GM10248 (cell line): ENCODE measurements at regions not wholly inside any gene's neighbourhood (a gene's known extent, or its start where the extent isn't known, plus 50 kb on each side); places are given as distances from the start of the nearest gene placed in this dataset.

Experiments used
- CTCF ChIA-PET: fragments of 300-600 bp; sonication (Branson Sonifier 250); formaldehyde crosslinking; extraction: SDS; loops from one replicate; lab custom pipeline; 2021; ENCODE audit warnings: antibody characterized with exemption; lab: Yijun Ruan, JAX
- POLR2A ChIA-PET: fragments of 350-650 bp; sonication (Branson Sonifier 250); formaldehyde crosslinking; extraction: SDS; loops from one replicate; lab custom pipeline; 2020; ENCODE audit warnings: antibody characterized with exemption; lab: Yijun Ruan, JAX
- DNase-seq: peaks from one replicate; pipeline ENCODE4 v3.0.0; 2012; ENCODE audit errors: extremely low spot score
- CTCF ChIP-seq: IDR thresholded peaks from 2 replicates; pipeline ENCODE4 v1.5.1; 2012; ENCODE audit warnings: mild to moderate bottlenecking, low read depth; ENCODE audit errors: extremely low read depth, missing control alignments, control extremely low read depth

DNA sequence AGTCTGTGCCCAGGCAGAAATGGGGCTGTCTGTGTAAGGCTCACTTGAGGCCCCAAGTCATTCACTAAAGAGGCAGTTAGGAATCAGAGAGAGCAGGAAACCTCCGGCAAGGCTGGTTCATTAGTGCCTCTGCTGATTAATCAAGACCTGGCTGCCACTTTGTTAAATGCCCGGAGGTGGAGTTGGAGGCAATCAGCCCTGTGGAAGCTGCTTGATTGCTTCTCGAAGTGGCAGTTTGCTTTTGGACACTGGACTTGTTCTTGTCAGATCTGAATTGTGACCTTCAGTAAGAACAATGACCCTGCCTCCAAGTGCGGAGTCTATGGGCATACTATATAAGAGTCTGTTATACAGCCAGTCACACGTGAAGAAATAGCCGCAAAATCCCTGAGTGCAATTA lies 183.9 kb upstream of the LINC00305 start:
- POLR2A ChIA-PET: no interaction called here
- CTCF ChIA-PET: interaction anchor here (1.9 kb wide), 1 partner anchor 9 kb away, joined by 8 read pairs; no protein-coding TSS in a partner anchor
- TF ChIP-seq CTCF: no peak
- no peak for DNase-seq

GRCh38 chr18:64331419-64331818 lies 182.5 kb upstream of the LINC00305 start:
- POLR2A ChIA-PET: no interaction called here
- TF ChIP-seq CTCF: no peak
- no peak for DNase-seq
- CTCF ChIA-PET: interaction anchor here (0.8 to 1.9 kb wide), 5 partner anchors 8 to 23 kb away, joined by 3 to 8 read pairs (median 3); no protein-coding TSS in a partner anchor

GRCh38 chr18:64330931-64331330 lies 182.0 kb upstream of the LINC00305 start:
- ChIA-PET CTCF (interaction anchor here (0.7 to 1.4 kb wide), 5 partner anchors 9 to 211 kb away, joined by 3 read pairs; no protein-coding TSS in a partner anchor), POLR2A (no interaction called here)
- no peak for TF ChIP-seq CTCF
- no peak for DNase-seq

DNA sequence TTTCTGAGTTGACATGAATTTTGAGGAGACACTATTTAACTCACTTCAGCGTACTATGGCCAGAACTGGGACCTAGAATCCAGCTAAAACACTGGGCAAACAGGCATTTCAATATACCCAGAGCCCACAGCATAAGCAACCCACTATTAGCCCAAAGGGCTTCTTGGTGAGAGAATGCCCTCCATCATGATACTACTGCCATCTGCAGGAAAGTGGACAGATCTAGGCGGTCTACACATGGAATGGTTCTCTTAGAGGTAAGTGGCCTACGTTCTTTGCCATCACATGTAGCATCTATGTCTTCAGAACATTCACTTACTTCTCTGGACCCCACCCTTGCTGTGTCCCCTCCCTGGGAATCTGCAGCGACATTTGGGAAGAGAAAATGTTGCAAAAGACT lies 181.3 kb upstream of the LINC00305 start:
- no peak for TF ChIP-seq CTCF
- DNase-seq: peak; percentile 6
- POLR2A ChIA-PET: no interaction called here
- CTCF ChIA-PET: no interaction called here

- DNase-seq: no peak
- ChIA-PET POLR2A (no interaction called here), CTCF (no interaction called here)
- TF ChIP-seq CTCF: no peak
Observed at GRCh38 chr18:64322189-64322588, 173.3 kb upstream of the LINC00305 start.

DNA sequence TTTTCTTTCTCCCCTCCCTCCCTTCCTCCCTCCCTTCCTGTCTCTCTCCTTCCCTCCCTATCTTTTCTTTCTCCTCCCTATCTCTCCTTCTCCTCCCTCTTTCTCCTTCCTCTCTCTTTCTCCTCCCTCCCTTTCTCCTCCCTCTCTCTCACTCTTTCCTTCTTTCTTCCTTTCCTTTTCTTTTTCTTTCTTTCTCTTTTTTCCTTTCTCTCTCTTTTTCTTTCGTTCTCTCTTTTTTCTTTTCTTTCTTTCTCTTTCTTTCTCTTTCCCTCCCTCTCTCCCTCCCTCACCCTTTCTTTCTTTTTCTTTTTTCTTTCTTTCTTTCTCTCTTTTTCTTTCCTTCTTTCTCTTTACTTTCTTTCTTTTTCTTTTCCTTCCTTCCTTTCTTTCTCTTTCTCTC lies 169.7 kb upstream of the LINC00305 start:
- ChIA-PET POLR2A (no interaction called here), CTCF (no interaction called here)
- no peak for TF ChIP-seq CTCF
- DNase-seq: no peak
